GM18868 (cell line): ENCODE measurements at regions not wholly inside any gene's neighbourhood (a gene's known extent, or its start where the extent isn't known, plus 50 kb on each side); places are given as distances from the start of the nearest gene placed in this dataset.

ENCODE experiments used
- ATAC-seq: cut with Tn5 transposase; IDR thresholded peaks from one replicate; pipeline ENCODE4 v1.9.1; 2021; ENCODE audit warnings: mild to moderate bottlenecking, moderate library complexity; ENCODE audit not compliant: unreplicated experiment

DNA sequence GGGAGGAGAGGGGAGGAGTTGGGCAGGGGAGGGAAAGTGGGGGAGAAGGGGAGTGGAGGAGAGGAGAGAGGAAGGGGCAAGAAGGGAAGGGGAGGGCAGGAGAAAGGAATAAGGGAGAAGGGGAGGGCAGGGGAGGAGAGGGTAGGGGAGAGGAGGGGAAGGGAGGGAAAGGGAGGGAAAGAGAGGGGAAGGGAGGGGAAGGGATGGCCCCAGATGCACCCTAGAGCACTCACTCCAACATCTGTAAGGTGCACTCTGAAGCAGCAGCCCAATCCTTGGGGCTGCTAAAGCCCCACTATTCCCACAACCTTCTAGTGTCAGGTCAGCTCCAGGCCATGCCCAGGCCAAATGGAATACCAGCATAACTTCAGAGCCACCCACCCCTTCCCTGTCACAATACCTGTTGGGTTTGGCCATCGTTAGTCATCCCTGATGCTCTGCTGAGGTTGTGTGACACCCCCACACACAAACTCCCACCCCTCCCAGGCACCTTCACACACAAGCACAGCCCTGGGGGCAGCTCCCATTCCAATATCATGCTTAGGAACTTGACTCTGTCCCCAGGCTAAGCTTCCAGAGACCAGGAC lies 55.7 kb upstream of the PKDCC start:
- no peak for ATAC-seq

DNA sequence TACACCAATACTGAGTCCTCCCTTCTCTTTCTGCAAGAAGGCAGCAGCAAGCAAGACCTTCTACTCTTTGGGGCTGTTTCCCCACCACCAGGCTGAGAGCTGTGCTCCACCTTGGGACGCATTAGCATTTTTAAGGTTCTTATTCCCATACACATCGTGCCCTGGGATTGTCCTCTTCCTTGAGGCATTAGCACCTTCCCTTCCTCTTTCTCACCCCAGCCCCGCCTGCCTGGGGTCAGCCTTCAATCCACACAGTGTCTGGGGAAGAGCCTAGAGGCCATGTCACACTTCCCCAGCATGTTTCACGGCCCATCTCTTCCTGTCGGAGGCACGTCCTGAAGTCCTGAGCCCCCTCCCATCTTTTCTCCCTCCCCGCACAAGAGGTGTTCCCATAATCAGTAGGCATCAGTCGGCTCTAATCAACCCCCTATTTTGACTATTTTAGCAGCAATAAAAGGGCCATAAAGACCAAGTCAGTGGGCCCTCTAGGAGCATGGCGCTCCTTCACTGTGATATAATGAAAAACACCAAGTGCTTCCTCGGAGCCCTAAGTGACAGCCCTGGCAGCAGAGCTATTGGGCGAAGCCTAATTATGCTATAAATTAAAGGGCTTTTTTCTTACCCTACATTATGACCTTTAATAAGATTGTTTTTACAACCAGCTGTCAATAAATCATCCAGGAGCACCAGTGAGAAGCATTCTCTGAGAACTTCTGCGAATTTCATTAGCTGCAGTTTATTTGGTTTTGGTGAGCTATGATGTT lies 55.0 kb upstream of the PKDCC start:
- no peak for ATAC-seq

GRCh38 chr2:41993435-41993925 lies 54.3 kb upstream of the PKDCC start:
- ATAC-seq: no peak

DNA sequence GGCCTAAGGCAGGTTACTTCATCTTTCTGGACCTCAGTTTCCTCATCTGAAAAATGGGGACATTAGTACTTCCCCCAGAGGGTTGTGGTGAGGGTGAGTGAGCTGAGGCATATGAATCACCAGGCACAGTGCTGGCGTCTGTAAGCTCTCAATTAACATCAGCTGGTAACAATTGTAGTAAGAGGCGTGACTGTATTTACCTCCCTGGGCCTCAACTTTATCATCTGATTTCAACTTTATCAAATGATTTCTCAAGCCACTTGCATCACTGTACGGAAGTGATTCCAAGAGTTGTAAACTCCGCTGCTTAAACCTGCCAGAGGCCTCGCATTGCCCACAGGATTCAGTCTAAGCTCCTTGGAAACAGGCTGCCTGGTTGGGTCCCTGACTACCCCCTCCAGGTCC lies 53.6 kb upstream of the PKDCC start:
- no peak for ATAC-seq

- ATAC-seq: no peak
These were observed 53.2 kb upstream of the PKDCC start for GRCh38 chr2:41994661-41995060.

DNA sequence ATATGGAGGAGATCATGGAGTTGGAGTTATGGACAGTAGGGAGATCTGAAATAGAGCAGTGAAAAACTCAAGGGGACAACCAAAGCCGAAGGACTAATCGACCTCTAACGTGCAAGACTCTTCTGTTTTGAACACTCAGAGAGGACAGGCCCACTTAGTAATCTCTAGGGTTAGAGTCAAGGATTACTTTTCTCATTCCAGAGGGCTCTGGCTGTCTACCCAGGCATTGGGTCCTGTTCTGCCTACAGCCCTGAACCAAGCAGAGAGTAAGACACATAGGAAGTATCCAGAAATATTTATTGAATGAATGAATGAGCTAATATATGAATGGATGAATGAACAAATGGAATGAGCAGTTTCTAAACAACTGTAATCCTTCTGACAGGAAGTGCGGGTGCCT lies 50.3 kb upstream of the PKDCC start:
- ATAC-seq: no peak
